ENCODE measurements at regions not wholly inside any gene's neighbourhood (a gene's known extent, or its start where the extent isn't known, plus 50 kb on each side); places are given as distances from the start of the nearest gene placed in this dataset.

- CTCF ChIA-PET = interaction anchor here (0.7 kb wide), 1 partner anchor 35 kb away, joined by 3 read pairs; no protein-coding TSS in a partner anchor
- DNase-seq (ENCODE audit: low read depth, low spot score) = no peak
- POLR2A ChIA-PET = no interaction called here
- Histone ChIP-seq H3K4me3 (ENCODE audit: low read depth, low read length) (no peak overlapping the region), H3K27ac (ENCODE audit: low read depth, low read length) (no peak overlapping the region), H3K27me3 (ENCODE audit: control insufficient read depth, insufficient read depth, low read length) (peaks cover 14% of the 10 kb centered on the region), H3K9me3 (ENCODE audit: control insufficient read depth, insufficient read depth, low read length) (no peaks in the 10 kb centered on the region; the same call in 1 of the 2 replicates)
- TF ChIP-seq CTCF (IDR thresholded peaks at IDR 0.05; ENCODE audit: low read depth, low read length) = no peak
These were observed 153.5 kb upstream of the MLN start for GRCh38 chr6:33957131-33957891.

- ChIA-PET POLR2A (no interaction called here), CTCF (no interaction called here)
- Histone ChIP-seq H3K9me3 (ENCODE audit: control insufficient read depth, insufficient read depth, low read length) (no peaks in the 10 kb centered on the region; the same call in 1 of the 2 replicates), H3K4me3 (ENCODE audit: low read depth, low read length) (no peak overlapping the region), H3K27ac (ENCODE audit: low read depth, low read length) (no peak overlapping the region), H3K27me3 (ENCODE audit: control insufficient read depth, insufficient read depth, low read length) (peaks cover 20% of the 10 kb centered on the region)
- no peak for DNase-seq (ENCODE audit: low read depth, low spot score)
- no peak for TF ChIP-seq CTCF (IDR thresholded peaks at IDR 0.05; ENCODE audit: low read depth, low read length)
These were observed 152.4 kb upstream of the MLN start for GRCh38 chr6:33956206-33956605.

GRCh38 chr6:33955566-33955965 lies 151.8 kb upstream of the MLN start:
- H3K27ac ChIP-seq (ENCODE audit: low read depth, low read length) = no peak overlapping the region
- TF ChIP-seq CTCF (IDR thresholded peaks at IDR 0.05; ENCODE audit: low read depth, low read length) = no peak
- no peak for DNase-seq (ENCODE audit: low read depth, low spot score)
- H3K4me3 ChIP-seq (ENCODE audit: low read depth, low read length) = no peak overlapping the region
- POLR2A ChIA-PET = no interaction called here
- CTCF ChIA-PET = no interaction called here
- peaks cover 21% of the 10 kb centered on the region for H3K27me3 ChIP-seq (ENCODE audit: control insufficient read depth, insufficient read depth, low read length)
- no peaks in the 10 kb centered on the region; the same call in 1 of the 2 replicates for H3K9me3 ChIP-seq (ENCODE audit: control insufficient read depth, insufficient read depth, low read length)

GRCh38 chr6:33954453-33954852 lies 150.7 kb upstream of the MLN start:
- no peak for DNase-seq (ENCODE audit: low read depth, low spot score)
- Histone ChIP-seq H3K27ac (ENCODE audit: low read depth, low read length) (no peak overlapping the region), H3K9me3 (ENCODE audit: control insufficient read depth, insufficient read depth, low read length) (no peaks in the 10 kb centered on the region), H3K27me3 (ENCODE audit: control insufficient read depth, insufficient read depth, low read length) (peaks cover 27% of the 10 kb centered on the region), H3K4me3 (ENCODE audit: low read depth, low read length) (no peak overlapping the region)
- no peak for TF ChIP-seq CTCF (IDR thresholded peaks at IDR 0.05; ENCODE audit: low read depth, low read length)
- POLR2A ChIA-PET = no interaction called here
- CTCF ChIA-PET = no interaction called here

- peaks cover 30% of the 10 kb centered on the region for H3K27me3 ChIP-seq (ENCODE audit: control insufficient read depth, insufficient read depth, low read length)
These were observed 149.4 kb upstream of the MLN start for GRCh38 chr6:33953171-33953570.

More at GRCh38 chr6:33953171-33953570, 149.4 kb upstream of the MLN start:
- Histone ChIP-seq H3K9me3 (ENCODE audit: control insufficient read depth, insufficient read depth, low read length) (no peaks in the 10 kb centered on the region), H3K27ac (ENCODE audit: low read depth, low read length) (no peak overlapping the region), H3K4me3 (ENCODE audit: low read depth, low read length) (no peak overlapping the region)
- ChIA-PET POLR2A (no interaction called here), CTCF (no interaction called here)
- DNase-seq (ENCODE audit: low read depth, low spot score) = no peak
- no peak for TF ChIP-seq CTCF (IDR thresholded peaks at IDR 0.05; ENCODE audit: low read depth, low read length)
